ENCODE measurements at regions not wholly inside any gene's neighbourhood (a gene's known extent, or its start where the extent isn't known, plus 50 kb on each side); places are given as distances from the start of the nearest gene placed in this dataset.

DNA sequence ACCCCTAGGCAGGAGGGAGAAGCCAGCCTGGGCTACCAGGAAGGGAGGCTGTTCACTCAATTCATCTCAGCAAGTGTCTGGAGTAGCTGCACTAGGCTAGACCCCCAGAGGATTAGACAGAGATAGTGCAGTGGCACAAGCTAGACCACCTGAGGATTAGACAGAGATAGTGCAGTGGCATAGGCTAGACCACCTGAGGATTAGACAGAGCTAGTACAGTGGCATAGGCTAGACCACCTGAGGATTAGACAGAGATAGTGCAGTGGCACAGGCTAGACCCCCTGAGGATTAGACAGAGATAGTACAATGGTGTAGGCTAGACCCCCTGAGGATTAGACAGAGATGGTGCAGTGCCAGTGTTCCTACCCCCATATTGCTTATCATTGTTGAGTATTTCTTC lies 74.1 kb upstream of the SDK2 start:
- H3K4me2 ChIP-seq (ENCODE audit: low read length): no peak overlapping the region
- H3K9me2 ChIP-seq (ENCODE audit: insufficient read depth): no peaks in the 10 kb centered on the region
- RAD21 ChIA-PET (ENCODE audit: low non-redundant PET in 1 of 2, low total read pairs in 2 of 2, uncharacterized antibody in 2 of 2, unreplicated experiment in 2 of 2): no interaction called here
- no peaks in the 10 kb centered on the region for H3K9me3 ChIP-seq (ENCODE audit: control insufficient read depth in 1 of 2, insufficient read depth in 1 of 2, low read depth in 1 of 2, low read length in 2 of 2)
- DNase-seq (ENCODE audit: low read depth, low spot score) (no peak), ATAC-seq (no peak)
- no peak overlapping the region for H3K4me3 ChIP-seq (replicated peaks in 1 of 2; ENCODE audit: low read depth in 1 of 2, low read length in 2 of 2)
- no peaks in the 10 kb centered on the region for H4K20me1 ChIP-seq (ENCODE audit: insufficient read depth)
- POLR2A ChIA-PET: no interaction called here
- no peaks in the 10 kb centered on the region for H3K36me3 ChIP-seq (ENCODE audit: control insufficient read depth in 1 of 2, insufficient read depth in 2 of 2, low read length in 2 of 2)
- no peak overlapping the region for H3K27ac ChIP-seq (ENCODE audit: low read depth, low read length)
- intact Hi-C loops (cut with micrococcal nuclease): loop anchor here (10.0 kb wide), 1 partner anchor 124 kb away; no protein-coding TSS in a partner anchor
- no peaks in the 10 kb centered on the region for H3K79me2 ChIP-seq (ENCODE audit: insufficient read depth, low read length)
- H2AFZ ChIP-seq (ENCODE audit: low read depth, low read length, poor library complexity, severe bottlenecking): no peak overlapping the region
- H3K27me3 ChIP-seq (ENCODE audit: insufficient read depth, low read length): peaks cover 57% of the 10 kb centered on the region
- no peaks in the 10 kb centered on the region for H3K4me1 ChIP-seq (ENCODE audit: control insufficient read depth in 1 of 2, insufficient read depth in 2 of 2, low read length in 2 of 2)
- BruUV-seq (replicated peaks): no TSS peak
- CTCF ChIA-PET: no interaction called here
- TF ChIP-seq EZH2phosphoT487 (IDR thresholded peaks at IDR 0.05; ENCODE audit: borderline replicate concordance): no peak
- TF ChIP-seq FOSL1 (IDR thresholded peaks at IDR 0.05; ENCODE audit: low read depth): no peak
- TF ChIP-seq SIN3A (IDR thresholded peaks at IDR 0.05; ENCODE audit: low read depth): no peak
- TF ChIP-seq ZNF274 (IDR thresholded peaks at IDR 0.05; ENCODE audit: low read depth, low read length): no peak
- TF ChIP-seq SP1 (IDR thresholded peaks at IDR 0.05; ENCODE audit: low read depth): no peak
- TF ChIP-seq YY1 (IDR thresholded peaks at IDR 0.05; ENCODE audit: extremely low read depth, insufficient replicate concordance, low read depth, low read length): no peak
- TF ChIP-seq POLR2A (IDR thresholded peaks at IDR 0.05; ENCODE audit: borderline replicate concordance, extremely low read depth, insufficient read depth, insufficient read length): no peak
- TF ChIP-seq ELF1 (IDR thresholded peaks at IDR 0.05; ENCODE audit: borderline replicate concordance, low read depth): no peak
- TF ChIP-seq TCF7L2 (IDR thresholded peaks at IDR 0.05; ENCODE audit: borderline replicate concordance, extremely low read depth, insufficient read depth, insufficient read length): no peak
- no peak for TF ChIP-seq SRF (IDR thresholded peaks at IDR 0.05; ENCODE audit: low read depth)
- no peak for TF ChIP-seq RAD21 (IDR thresholded peaks at IDR 0.05; ENCODE audit: low read depth)
- TF ChIP-seq, protein P1, sequence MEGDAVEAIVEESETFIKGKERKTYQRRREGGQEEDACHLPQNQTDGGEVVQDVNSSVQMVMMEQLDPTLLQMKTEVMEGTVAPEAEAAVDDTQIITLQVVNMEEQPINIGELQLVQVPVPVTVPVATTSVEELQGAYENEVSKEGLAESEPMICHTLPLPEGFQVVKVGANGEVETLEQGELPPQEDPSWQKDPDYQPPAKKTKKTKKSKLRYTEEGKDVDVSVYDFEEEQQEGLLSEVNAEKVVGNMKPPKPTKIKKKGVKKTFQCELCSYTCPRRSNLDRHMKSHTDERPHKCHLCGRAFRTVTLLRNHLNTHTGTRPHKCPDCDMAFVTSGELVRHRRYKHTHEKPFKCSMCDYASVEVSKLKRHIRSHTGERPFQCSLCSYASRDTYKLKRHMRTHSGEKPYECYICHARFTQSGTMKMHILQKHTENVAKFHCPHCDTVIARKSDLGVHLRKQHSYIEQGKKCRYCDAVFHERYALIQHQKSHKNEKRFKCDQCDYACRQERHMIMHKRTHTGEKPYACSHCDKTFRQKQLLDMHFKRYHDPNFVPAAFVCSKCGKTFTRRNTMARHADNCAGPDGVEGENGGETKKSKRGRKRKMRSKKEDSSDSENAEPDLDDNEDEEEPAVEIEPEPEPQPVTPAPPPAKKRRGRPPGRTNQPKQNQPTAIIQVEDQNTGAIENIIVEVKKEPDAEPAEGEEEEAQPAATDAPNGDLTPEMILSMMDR (IDR thresholded peaks at IDR 0.05 in 2 of 3, conservative IDR thresholded peaks at IDR 0.05 in 1 of 3; ENCODE audit: borderline replicate concordance in 1 of 3, insufficient read depth in 1 of 3, low read depth in 2 of 3, low read length in 2 of 3): no peak
- no peak overlapping the region for H3K9ac ChIP-seq (ENCODE audit: low read length)

Measured in HCT116 (cell line).